COLO829 (cell line): ENCODE measurements at regions not wholly inside any gene's neighbourhood (a gene's known extent, or its start where the extent isn't known, plus 50 kb on each side); places are given as distances from the start of the nearest gene placed in this dataset.
"Not testable (repeated sequence)": the region's sequence is repeated elsewhere in the genome, so short reads cannot be mapped to it uniquely, and the experiment has no call there.

ENCODE experiments used
- DNase-seq: peaks from one replicate; pipeline ENCODE4 v3.0.0; 2012; ENCODE audit warnings: low spot score

- DNase-seq = not testable (repeated sequence)
These were observed 172.8 kb downstream of the ATP6V0E2 start for GRCh38 chr7:150046290-150047194.

- DNase-seq = not testable (repeated sequence)
These were observed 173.6 kb downstream of the ATP6V0E2 start for GRCh38 chr7:150047329-150047728.

DNA sequence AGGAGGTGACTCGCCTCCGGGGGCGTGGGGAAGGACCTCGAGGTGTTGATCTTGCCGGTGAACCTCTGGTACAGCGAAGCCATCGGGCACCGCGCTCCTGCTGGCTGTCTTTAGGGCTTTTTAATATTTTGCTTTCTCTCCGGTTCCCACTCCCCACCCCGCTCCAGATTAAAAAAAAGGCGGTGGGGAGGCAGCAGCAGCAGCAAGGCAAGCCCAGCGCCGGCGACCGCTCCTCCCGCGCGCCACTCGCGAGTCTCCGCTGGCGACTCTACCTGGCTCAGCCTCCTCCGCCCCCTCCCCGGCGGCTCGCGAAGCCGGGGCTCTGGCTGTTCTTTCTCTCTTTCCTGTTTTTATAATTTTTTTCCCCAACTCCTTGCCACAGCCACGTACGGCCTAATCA lies 174.0 kb downstream of the ATP6V0E2 start:
- DNase-seq = not testable (repeated sequence)

DNA sequence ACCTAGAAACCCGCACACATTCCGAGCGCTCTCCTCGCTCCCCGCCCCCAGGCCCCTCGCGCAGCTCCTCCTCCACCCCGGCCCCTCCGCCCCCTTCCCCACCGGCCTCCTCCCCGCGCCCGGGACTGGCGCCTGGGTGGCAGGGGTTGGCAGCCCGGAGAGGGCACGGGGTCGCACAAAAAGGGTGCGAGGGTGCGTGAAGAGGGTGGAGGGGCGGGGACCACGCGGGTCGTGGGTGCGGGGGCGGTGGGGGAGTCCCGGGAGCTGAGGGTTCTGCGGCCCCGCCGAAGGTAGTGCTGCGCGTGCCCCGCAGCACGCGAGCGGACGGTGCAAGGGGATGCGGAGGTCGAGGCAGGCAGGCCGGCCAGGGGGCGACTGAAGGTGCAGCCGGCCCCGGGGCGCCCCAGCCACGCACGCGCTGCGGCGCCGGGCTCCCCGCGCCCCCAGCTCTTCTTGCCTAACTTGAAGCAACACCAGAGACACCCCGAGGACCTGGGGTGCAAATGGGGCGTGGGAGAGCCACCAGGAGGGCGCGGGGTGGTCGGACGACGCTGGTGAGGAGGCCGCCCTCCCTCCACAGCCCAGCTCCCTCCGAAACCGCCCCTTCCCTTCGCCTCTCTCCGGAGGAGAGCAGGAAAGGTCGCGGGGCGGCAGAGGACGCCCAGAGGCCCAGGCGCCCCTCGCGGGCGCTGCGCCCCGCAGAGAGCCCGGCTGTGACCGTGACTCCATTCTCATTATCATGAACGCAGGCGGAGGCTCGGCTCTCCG lies 174.7 kb downstream of the ATP6V0E2 start:
- DNase-seq = not testable (repeated sequence)

- not testable (repeated sequence) for DNase-seq
These were observed 175.4 kb downstream of the ATP6V0E2 start for GRCh38 chr7:150049012-150049655.

DNA sequence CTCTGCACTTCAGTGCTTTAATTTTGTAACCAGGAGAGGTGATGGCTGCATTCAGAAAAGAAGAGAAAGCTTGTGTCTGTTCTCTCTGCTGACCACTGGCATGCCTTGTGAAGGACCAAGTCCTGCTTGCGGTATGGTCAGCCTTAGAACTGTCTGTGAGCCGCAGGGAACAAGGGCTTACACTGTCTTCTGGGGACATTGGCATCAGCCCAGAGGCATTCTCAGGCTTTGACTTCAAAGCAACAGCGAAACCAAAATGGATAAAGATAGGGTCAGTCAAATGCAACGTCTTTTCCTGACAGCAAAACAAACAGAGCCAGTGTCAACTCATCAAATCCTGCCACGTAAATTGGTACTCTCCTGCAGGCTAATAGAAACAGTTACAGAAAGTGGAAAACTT lies 179.6 kb downstream of the ATP6V0E2 start:
- DNase-seq = not testable (repeated sequence)

DNA sequence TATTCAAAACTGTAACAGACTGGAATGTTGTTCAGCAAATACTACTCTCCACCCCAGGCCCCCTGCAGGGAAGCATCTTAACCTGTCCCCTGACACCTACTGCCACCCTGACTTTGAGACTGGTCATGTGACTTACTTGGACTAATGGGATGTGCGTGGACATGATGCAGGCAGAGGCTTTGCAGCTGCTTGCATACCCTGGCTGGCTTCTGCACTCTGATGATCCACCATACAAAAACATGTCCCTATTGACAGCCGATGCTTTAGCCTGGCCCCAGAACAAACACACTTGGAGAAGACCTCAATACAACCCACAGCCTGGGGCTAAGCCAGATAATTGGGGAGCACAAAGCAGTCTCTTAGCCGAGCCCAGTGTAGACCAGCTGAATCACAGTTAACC lies 180.5 kb downstream of the ATP6V0E2 start:
- not testable (repeated sequence) for DNase-seq

DNA sequence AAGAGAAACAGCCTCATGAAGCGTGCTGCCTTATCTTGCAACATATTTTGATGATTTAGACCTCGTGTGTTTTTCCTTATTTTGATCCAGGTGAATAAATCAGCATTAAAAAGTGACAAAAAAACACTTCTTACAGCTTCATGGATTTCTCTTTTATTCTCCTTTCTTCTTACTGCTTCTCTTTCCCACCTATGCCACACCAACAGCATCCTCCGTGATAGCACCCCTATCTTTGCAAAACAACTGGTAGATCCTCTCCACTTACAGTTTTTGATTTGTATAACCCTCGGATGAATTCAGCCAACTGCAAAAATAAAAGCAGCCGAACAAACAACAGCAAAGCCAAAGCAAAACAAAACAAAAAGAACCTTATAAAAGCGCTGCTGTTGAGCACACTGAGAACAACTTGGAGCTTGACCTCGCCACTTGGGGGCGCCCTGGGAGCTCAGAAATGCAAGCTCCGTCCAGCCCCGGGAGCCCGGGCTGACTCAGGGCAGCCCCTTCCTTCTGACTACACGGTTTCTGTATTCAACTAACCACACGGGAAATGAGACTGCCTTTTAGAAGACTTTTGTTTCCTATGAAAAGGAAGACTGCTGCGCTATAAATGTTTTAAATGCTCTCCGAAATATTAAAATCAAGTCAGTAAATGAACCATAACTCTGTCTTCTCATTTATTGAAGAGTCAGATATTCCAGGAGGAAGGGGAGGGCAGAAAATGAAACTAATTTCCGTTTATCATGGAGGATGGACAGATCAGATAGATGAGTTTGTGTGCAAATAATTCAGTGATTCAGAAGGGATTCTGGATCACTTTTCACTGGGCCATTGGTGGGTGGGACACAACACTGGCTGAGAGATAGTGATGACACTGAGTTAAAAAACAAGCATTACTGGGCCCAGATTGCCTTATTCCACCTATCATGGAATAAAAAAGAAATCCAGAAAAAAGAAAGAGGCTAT lies 186.8 kb downstream of the ATP6V0E2 start:
- not testable (repeated sequence) for DNase-seq

GRCh38 chr7:150063195-150063594 lies 189.4 kb downstream of the ATP6V0E2 start:
- not testable (repeated sequence) for DNase-seq

- DNase-seq = not testable (repeated sequence)
These were observed 196.0 kb downstream of the ATP6V0E2 start for GRCh38 chr7:150069555-150070313.

DNA sequence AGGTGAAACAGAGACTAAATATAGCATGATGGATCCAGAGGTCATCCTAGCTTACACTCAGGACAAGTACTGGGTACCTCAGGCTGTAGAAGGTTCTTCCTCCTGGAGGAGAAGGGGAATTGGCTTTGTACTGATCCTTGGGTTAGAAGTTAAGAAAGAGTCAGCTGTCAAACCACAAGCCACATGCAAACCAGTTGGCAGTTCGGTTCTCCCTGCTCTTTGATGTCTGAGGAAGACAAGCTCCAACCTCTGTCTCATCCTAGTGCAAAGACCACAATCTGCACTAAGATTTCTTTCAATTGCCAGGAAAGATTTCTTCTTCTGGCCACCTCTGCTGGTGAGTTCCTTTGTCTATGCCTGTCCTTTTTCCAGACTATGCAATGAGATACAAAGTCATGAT lies 203.8 kb downstream of the ATP6V0E2 start:
- not testable (repeated sequence) for DNase-seq

DNA sequence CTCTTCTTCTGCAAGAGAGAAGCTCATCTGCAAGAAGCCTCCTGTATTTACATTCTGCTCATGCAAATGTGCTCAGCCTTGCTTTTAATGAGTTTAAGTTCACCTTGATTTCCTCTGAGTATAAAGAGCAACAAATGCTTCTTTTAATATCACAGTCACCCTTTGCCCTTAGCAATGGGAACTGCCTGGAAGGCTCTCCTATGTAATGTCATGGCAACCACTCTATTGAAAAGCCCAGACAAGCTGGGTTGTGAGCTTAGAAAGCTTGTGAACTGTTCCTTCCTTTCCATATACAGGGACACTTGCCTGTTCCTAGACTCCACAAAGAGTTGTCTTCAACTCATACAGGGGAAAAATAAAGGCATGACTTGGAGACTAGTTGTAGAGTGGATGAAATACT lies 208.1 kb downstream of the ATP6V0E2 start:
- not testable (repeated sequence) for DNase-seq

DNA sequence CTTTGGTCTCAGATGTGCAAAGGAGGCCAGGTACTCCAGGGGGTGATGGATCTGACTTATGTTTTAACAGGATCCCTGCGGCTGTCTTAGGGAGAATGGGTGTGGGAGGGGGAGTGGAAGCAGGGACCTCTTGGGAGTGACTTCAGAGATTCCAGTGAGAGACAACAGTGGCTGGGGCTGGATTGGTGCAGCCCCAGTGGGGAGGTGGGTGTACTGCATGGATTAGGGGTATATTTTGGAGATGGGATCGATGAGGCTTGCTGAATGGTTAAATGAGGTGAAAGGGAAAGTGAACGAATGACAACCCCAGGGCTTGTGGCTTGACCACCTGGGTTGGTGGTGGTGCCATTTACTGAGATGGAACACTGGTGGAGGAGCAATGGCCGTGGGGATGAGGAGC lies 211.0 kb downstream of the ATP6V0E2 start:
- not testable (repeated sequence) for DNase-seq

DNA sequence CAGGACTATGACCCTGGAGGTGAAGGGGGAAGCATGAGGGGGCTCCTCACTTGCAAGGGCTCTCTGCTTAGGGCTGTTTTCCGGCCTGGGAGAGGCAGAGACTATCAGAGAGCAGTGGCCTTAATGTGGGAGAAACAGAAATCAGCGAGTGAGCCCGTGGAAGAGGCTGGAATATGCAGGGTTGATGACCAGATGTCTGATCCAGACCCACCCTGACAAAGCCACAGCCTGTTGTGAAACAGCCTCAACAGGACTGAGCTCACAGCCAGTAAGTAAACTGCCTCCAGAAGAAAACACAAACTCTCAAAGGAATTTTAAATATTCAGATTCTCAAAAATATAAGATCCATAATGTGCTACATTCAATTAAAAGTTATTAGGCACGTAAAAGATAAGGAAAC lies 213.7 kb downstream of the ATP6V0E2 start:
- DNase-seq = not testable (repeated sequence)

GRCh38 chr7:150089139-150089538 lies 215.4 kb downstream of the ATP6V0E2 start:
- not testable (repeated sequence) for DNase-seq

GRCh38 chr7:150090776-150091175 lies 217.0 kb downstream of the ATP6V0E2 start:
- not testable (repeated sequence) for DNase-seq

GRCh38 chr7:150093897-150094296 lies 220.1 kb downstream of the ATP6V0E2 start:
- not testable (repeated sequence) for DNase-seq

DNA sequence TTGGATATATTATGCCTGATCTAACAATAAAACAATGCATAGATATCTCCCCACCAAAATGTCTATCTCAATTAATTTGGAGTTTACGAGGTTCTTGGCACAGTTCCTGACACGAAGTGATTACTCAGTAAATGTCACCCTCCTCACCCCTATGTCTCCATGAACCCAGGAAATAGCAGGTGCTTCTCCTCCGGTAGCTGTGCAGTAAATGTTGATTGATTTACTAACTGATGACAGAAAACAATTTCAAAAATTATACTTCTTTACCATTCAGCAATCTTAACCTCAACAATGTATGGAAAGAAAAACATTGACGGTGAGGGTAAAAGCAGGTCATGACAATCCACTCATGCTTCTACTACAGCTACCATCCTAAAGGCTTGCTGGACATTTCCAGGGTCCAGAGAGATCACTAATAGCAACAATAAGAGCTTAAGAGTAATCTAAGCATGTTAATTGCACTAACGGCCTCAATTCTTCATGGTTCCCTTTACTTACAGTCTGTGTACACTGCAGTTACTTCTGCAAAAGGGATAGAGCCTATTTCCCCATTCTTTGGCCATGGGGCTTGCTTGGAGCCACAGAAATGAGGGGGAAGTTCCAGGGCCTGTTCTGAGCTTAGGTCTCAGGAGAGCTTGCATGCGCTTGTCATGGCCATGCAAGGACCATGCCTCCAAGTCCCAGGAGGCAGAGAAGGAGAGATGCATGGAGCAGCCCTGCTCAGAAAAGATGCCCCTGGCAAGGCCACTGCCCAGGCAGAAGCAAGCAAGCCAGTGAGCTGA lies 222.6 kb downstream of the ATP6V0E2 start:
- DNase-seq = not testable (repeated sequence)

DNA sequence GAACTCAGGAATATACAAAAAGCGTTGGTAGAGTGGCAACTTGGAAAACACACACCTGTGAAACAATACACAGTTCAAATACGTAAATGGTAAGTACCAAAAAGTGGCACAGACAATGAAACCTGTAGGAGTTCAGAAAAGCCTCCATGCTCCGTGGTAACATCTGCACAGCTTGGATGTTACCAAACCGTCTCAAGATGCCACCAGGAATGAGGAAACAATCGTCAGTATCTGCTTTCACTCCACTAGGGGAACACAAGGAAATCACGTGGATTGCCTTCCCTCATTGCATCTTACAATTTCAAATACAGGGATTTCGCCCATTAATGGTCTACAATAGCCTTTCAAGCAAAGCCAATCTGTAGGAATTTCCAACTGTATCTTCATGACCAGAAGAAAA lies 224.6 kb upstream of the LRRC61 start:
- DNase-seq = not testable (repeated sequence)

DNA sequence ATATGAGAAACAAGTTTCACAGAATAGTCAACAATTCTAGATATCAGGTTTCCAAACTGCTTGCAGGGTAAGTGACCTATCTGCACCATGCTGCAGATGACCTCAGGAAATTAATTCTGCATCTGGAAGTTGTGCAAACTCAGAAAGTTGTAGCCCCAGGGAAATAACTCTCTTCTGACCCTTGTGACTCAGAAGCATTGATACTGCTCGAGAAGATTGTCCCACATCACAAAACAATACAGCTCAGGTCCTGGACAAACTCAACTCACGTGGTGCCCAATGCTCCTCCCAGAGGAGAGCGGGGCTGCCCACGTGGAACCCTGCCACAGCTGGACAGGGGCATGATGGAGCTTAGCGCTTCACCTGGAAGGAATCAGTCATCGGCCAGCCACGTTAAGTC lies 221.9 kb upstream of the LRRC61 start:
- not testable (repeated sequence) for DNase-seq
